RWPE2 (cell line): ENCODE measurements at regions not wholly inside any gene's neighbourhood (a gene's known extent, or its start where the extent isn't known, plus 50 kb on each side); places are given as distances from the start of the nearest gene placed in this dataset.

ENCODE experiments used
- ATAC-seq: fragments of 200-7000 bp; cut with Tn5 transposase; 3 replicates; pipeline ENCODE4 v1.9.1; 2021; ENCODE audit warnings: low read depth
- DNase-seq: peaks from one replicate; pipeline ENCODE4 v3.0.0-alpha.2; 2020; ENCODE audit warnings: low spot score
- H3K27ac ChIP-seq: fragments of 450-650 bp; 2 replicates; pipeline ENCODE4 v1.5.1; 2017; ENCODE audit warnings: mild to moderate bottlenecking; ENCODE audit not compliant: poor library complexity, severe bottlenecking
- H3K27me3 ChIP-seq: fragments of 250-450 bp; sonication (Bioruptor Pico); 2 replicates; pipeline ENCODE4 v1.5.1; 2021; ENCODE audit warnings: mild to moderate bottlenecking, moderate library complexity; ENCODE audit not compliant: insufficient read depth, poor library complexity, severe bottlenecking
- H3K36me3 ChIP-seq: fragments of 250-450 bp; sonication (Bioruptor Pico); 2 replicates; pipeline ENCODE4 v1.5.1; 2020; ENCODE audit warnings: low read depth, mild to moderate bottlenecking, moderate library complexity
- H3K4me1 ChIP-seq: fragments of 250-450 bp; sonication (Bioruptor Pico); 2 replicates; pipeline ENCODE4 v1.5.1; 2021; ENCODE audit warnings: mild to moderate bottlenecking, moderate library complexity; ENCODE audit not compliant: insufficient read depth, poor library complexity, severe bottlenecking
- H3K4me3 ChIP-seq: fragments of 250-450 bp; sonication (Bioruptor Pico); 2 replicates; pipeline ENCODE4 v1.5.1; 2021; ENCODE audit warnings: mild to moderate bottlenecking, moderate library complexity; ENCODE audit not compliant: severe bottlenecking
- H3K9me3 ChIP-seq: fragments of 250-450 bp; sonication (Bioruptor Pico); 2 replicates; pipeline ENCODE4 v1.5.1; 2021; ENCODE audit warnings: mild to moderate bottlenecking, moderate library complexity; ENCODE audit not compliant: severe bottlenecking
- TF ChIP-seq, protein P1 (sequence below): fragments of 450-650 bp; IDR thresholded peaks from one replicate; pipeline ENCODE4 v1.5.1; 2017; ENCODE audit warnings: mild to moderate bottlenecking, moderate library complexity; ENCODE audit not compliant: poor library complexity, severe bottlenecking

DNA sequence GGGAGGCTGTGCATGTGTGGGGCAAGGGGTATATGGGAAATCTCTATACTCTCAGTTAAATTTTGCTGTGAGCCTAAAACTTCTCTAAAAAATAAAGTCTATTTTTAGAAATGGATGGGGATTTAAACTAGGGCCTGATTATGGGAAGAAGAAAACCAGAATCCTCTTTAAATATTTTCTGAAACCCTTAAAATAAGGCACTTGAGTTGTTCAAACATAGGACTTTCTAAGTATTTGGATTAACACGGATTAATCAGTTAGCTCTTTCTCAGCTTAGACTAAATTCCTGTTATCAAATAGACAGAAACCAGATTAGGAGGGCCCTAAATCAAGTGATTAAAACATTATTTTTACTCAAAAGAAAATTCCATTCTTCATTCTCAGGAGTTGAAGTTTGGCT lies 438.4 kb downstream of the EFNA5 start:
- no peak for DNase-seq
- H3K4me1 ChIP-seq = peaks cover 4% of the 10 kb centered on the region
- TF ChIP-seq, protein P1, sequence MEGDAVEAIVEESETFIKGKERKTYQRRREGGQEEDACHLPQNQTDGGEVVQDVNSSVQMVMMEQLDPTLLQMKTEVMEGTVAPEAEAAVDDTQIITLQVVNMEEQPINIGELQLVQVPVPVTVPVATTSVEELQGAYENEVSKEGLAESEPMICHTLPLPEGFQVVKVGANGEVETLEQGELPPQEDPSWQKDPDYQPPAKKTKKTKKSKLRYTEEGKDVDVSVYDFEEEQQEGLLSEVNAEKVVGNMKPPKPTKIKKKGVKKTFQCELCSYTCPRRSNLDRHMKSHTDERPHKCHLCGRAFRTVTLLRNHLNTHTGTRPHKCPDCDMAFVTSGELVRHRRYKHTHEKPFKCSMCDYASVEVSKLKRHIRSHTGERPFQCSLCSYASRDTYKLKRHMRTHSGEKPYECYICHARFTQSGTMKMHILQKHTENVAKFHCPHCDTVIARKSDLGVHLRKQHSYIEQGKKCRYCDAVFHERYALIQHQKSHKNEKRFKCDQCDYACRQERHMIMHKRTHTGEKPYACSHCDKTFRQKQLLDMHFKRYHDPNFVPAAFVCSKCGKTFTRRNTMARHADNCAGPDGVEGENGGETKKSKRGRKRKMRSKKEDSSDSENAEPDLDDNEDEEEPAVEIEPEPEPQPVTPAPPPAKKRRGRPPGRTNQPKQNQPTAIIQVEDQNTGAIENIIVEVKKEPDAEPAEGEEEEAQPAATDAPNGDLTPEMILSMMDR = no peak

DNA sequence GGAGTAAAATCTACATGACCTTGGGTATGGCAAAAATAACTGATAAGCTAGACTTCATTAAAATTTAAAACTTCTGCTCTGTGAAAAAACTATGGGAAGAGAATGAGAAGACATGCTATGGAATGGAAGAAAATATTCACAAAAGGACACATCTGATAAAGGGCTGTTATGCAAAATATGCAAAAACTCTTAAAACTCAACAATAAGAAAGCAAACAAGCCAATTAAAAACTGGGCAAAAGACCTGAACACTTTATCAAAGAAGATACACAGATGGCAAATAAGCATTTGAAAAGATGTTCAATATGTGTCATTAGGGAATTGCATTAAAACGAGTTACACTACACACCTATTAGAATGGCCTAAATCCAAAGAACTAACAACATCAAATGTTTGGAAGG lies 439.5 kb downstream of the EFNA5 start:
- H3K4me3 ChIP-seq = no peak overlapping the region
- no peaks in the 10 kb centered on the region for H3K27me3 ChIP-seq
- no peak for DNase-seq
- no peaks in the 10 kb centered on the region for H3K9me3 ChIP-seq
- no peak overlapping the region for H3K27ac ChIP-seq
- TF ChIP-seq, protein P1 = no peak
- ATAC-seq = no peak
- peaks cover 4% of the 10 kb centered on the region for H3K4me1 ChIP-seq
- no peaks in the 10 kb centered on the region for H3K36me3 ChIP-seq

More for the DNA sequence above, 438.4 kb downstream of the EFNA5 start:
- Histone ChIP-seq H3K36me3 (no peaks in the 10 kb centered on the region), H3K27me3 (no peaks in the 10 kb centered on the region), H3K4me3 (no peak overlapping the region), H3K9me3 (no peaks in the 10 kb centered on the region), H3K27ac (no peak overlapping the region)
- no peak for ATAC-seq

DNA sequence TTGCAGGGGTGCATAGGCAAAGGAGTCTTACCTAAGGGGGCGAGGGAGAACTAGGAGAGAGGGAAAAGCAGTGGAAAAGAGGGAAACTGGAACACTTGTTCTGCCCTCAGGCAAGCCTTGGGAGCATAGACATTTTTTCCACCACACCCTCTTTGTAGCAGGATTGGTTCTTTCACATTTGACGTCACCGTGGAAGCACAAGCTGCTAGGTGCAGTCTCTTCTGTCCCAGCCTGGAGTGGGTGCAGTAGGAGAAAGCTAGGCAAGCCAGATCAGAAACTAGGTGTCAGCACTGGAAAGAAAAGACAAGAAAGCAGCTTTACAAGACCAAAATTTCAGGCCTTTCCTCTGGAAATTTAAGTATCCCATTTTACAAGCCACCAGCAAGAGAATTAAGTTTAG lies 440.4 kb downstream of the EFNA5 start:
- no peaks in the 10 kb centered on the region for H3K9me3 ChIP-seq
- H3K27me3 ChIP-seq = no peaks in the 10 kb centered on the region
- ATAC-seq (no peak), DNase-seq (no peak)
- no peak overlapping the region for H3K4me3 ChIP-seq
- H3K27ac ChIP-seq = no peak overlapping the region
- H3K36me3 ChIP-seq = no peaks in the 10 kb centered on the region
- TF ChIP-seq, protein P1 = no peak
- peaks cover 4% of the 10 kb centered on the region for H3K4me1 ChIP-seq

DNA sequence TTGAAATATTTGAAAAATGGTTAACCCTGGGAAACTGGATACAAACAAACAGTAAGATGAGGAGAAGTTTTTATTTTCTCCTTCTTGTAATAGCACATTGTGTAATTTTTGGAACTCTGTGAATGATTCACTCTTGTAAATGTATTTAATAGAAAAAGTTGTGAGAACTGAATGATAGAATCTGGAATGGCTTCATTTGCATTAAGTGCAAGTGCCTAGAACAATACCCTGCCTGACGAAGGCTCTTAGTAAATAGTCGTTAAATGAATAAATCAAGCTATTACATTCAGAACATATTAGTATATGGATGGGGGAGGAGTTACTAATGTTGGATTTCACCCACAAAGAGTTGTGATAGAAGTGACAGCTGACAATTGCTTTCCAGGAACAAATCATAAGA lies 442.5 kb downstream of the EFNA5 start:
- DNase-seq (no peak), ATAC-seq (no peak)
- no peaks in the 10 kb centered on the region for H3K36me3 ChIP-seq
- H3K9me3 ChIP-seq = no peaks in the 10 kb centered on the region
- H3K27me3 ChIP-seq = no peaks in the 10 kb centered on the region
- H3K4me3 ChIP-seq = no peak overlapping the region
- TF ChIP-seq, protein P1 = no peak
- peaks cover 4% of the 10 kb centered on the region for H3K4me1 ChIP-seq
- H3K27ac ChIP-seq = no peak overlapping the region

DNA sequence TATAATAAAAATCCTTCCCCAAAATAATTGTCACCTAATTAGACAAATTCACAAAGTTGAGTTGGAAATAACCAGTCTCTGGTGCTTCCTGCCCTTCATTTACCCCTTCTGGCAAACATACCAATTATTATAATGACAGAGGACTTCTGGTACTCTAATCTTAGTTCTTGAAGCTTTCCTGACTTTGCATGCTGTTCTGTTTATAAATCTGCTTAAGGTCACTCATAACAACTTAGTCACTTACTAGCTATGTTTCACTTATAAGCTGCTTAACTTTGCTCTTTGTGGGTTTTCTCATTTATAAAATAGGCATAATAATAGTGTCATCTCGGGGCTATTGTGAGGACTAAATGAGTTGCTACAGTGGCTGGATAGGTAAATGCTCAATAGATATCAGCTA lies 446.5 kb downstream of the EFNA5 start:
- TF ChIP-seq, protein P1 = no peak
- H3K27me3 ChIP-seq = no peaks in the 10 kb centered on the region
- H3K36me3 ChIP-seq = no peaks in the 10 kb centered on the region
- DNase-seq = no peak
- peaks cover 4% of the 10 kb centered on the region for H3K4me1 ChIP-seq
- ATAC-seq = no peak
- H3K27ac ChIP-seq = no peak overlapping the region
- no peak overlapping the region for H3K4me3 ChIP-seq
- H3K9me3 ChIP-seq = no peaks in the 10 kb centered on the region
